B cell (primary cell): ENCODE measurements at regions not wholly inside any gene's neighbourhood (a gene's known extent, or its start where the extent isn't known, plus 50 kb on each side); places are given as distances from the start of the nearest gene placed in this dataset.
A peak's percentile ranks its signal among the peaks of the same experiment; 100 is the strongest.

Experiments
- ATAC-seq: fragments of 200-7000 bp; cut with Tn5 transposase; one replicate; pipeline ENCODE4 v1.10.0; 2021; ENCODE audit warnings: low read depth, mild to moderate bottlenecking, moderate number of reproducible peaks, moderate library complexity
- CTCF ChIA-PET: fragments of 350-600 bp; sonication (Branson Sonifier 250); formaldehyde crosslinking; loops from one replicate; lab custom pipeline; 2021; ENCODE audit warnings: antibody characterized with exemption, inconsistent platforms; lab: Charles Lee
- POLR2A ChIA-PET: fragments of 350-600 bp; sonication (Branson Sonifier 250); formaldehyde crosslinking; loops from one replicate; lab custom pipeline; 2021; ENCODE audit warnings: antibody characterized with exemption; lab: Charles Lee
- DNase-seq: peaks from one replicate; pipeline ENCODE4 v3.0.0; 2013
- H2AFZ ChIP-seq: 2 replicates; pipeline ENCODE4 v1.6.1; 2012; ENCODE audit warnings: mild to moderate bottlenecking, low read depth, low read length; ENCODE audit not compliant: insufficient read depth, poor library complexity, severe bottlenecking
- H3K27ac ChIP-seq, 2 donors: 1 replicate in 1 of 2; 2 replicates in 1 of 2; pipeline ENCODE4 v1.5.1; 2012 to 2013; ENCODE audit warnings: low read length in 2 of 2, mild to moderate bottlenecking in 2 of 2, moderate library complexity in 1 of 2
- H3K27me3 ChIP-seq, 4 experiments: fragments of 200-600 bp in 1 of 4; sonication (generic) in 1 of 4; replicated peaks in 1 of 4; 1 replicate in 2 of 4; 2 replicates in 2 of 4; pipeline versions ENCODE4 v1.6.1 to v1.7.0; 2013 to 2016; ENCODE audit warnings: low read length in 3 of 4, mild to moderate bottlenecking in 2 of 4, mixed read lengths in 1 of 4, moderate library complexity in 1 of 4; ENCODE audit not compliant: insufficient read depth in 4 of 4, control insufficient read depth in 3 of 4; ENCODE audit errors: control extremely low read depth in 1 of 4
- H3K36me3 ChIP-seq, 2 experiments: replicated peaks in 1 of 2; 1 replicate in 1 of 2; 2 replicates in 1 of 2; pipeline versions ENCODE4 v1.6.1 to v1.7.1; 2013; ENCODE audit warnings: low read length in 1 of 2; ENCODE audit not compliant: insufficient read depth in 2 of 2, control insufficient read depth in 1 of 2; ENCODE audit errors: control extremely low read depth in 1 of 2, extremely low read depth in 1 of 2
- H3K4me1 ChIP-seq, 2 donors: fragments of 200-600 bp in 1 of 2; sonication (generic) in 1 of 2; 1 replicate in 1 of 2; 2 replicates in 1 of 2; pipeline versions ENCODE4 v1.5.1 to v1.6.1; 2013 to 2017; ENCODE audit warnings: low read length in 2 of 2; ENCODE audit not compliant: control insufficient read depth in 2 of 2, insufficient read depth in 2 of 2
- H3K4me2 ChIP-seq: replicated peaks from 2 replicates; pipeline ENCODE3; 2012; ENCODE audit warnings: mild to moderate bottlenecking, low read depth, low read length; ENCODE audit not compliant: poor library complexity, severe bottlenecking
- H3K4me3 ChIP-seq, 5 experiments: fragments of 200-600 bp in 1 of 5; sonication (generic) in 1 of 5; 1 replicate in 3 of 5; 2 replicates in 2 of 5; pipeline versions ENCODE4 v1.5.1 to v1.7.0; 2011 to 2016; ENCODE audit warnings: low read length in 4 of 5, mild to moderate bottlenecking in 4 of 5, low read depth in 2 of 5, control low read depth in 1 of 5, moderate library complexity in 1 of 5; ENCODE audit not compliant: insufficient read depth in 1 of 5; ENCODE audit errors: control extremely low read depth in 1 of 5, extremely low read depth in 1 of 5
- H3K79me2 ChIP-seq: fragments of 200-600 bp; sonication (generic); one replicate; pipeline ENCODE4 v1.6.0; 2016; ENCODE audit warnings: low read length; ENCODE audit not compliant: control insufficient read depth, insufficient read depth
- H3K9ac ChIP-seq: fragments of 200-600 bp; sonication (generic); 2 replicates; pipeline ENCODE4 v1.6.1; 2017; ENCODE audit warnings: mild to moderate bottlenecking, low read length, moderate library complexity
- H3K9me3 ChIP-seq, 3 donors: one replicate each; pipeline versions ENCODE4 v1.6.1 to v1.7.1; 2013; ENCODE audit warnings: low read length in 2 of 3; ENCODE audit not compliant: control insufficient read depth in 2 of 3, insufficient read depth in 1 of 3; ENCODE audit errors: control extremely low read depth in 1 of 3
- H4K20me1 ChIP-seq: 2 replicates; pipeline ENCODE4 v1.6.0; 2012; ENCODE audit warnings: mild to moderate bottlenecking, low read length; ENCODE audit not compliant: insufficient read depth, control insufficient read depth, poor library complexity, severe bottlenecking
- H3K27ac Mint-ChIP-seq: one replicate; pipeline ENCODE4 v1.8.0; 2021; ENCODE audit warnings: mixed read lengths
- H3K27me3 Mint-ChIP-seq: one replicate; pipeline ENCODE4 v1.8.0; 2021; ENCODE audit warnings: mixed read lengths
- H3K4me1 Mint-ChIP-seq: one replicate; pipeline ENCODE4 v1.8.0; 2021; ENCODE audit warnings: mixed read lengths
- H3K4me3 Mint-ChIP-seq: one replicate; pipeline ENCODE4 v1.8.0; 2021; ENCODE audit warnings: mixed read lengths
- H3K9me3 Mint-ChIP-seq: one replicate; pipeline ENCODE4 v1.8.0; 2022; ENCODE audit warnings: mixed read lengths; ENCODE audit not compliant: insufficient read depth
- EZH2 ChIP-seq: IDR thresholded peaks from 2 replicates; pipeline ENCODE4 v1.6.1; 2012; ENCODE audit warnings: borderline replicate concordance, low read depth, mild to moderate bottlenecking, moderate library complexity, low read length; ENCODE audit not compliant: insufficient read depth, poor library complexity, severe bottlenecking
- whole genome bisulfite sequencing: methylation state at CpG from one replicate; pipeline ENCODE4 v1.1.5; 2013; ENCODE audit warnings: missing lambda C conversion rate; ENCODE audit not compliant: insufficient coverage; 5-methylcytosine and 5-hydroxymethylcytosine counted together
- intact Hi-C: fragments of 100-400 bp; cut with micrococcal nuclease; formaldehyde crosslinking; loops from one replicate; pipeline ENCODE4 v1.10.0; 2022
- TF ChIP-seq, protein P1 (sequence below): fragments of 200-600 bp; IDR thresholded peaks from one replicate; pipeline ENCODE4 v1.8.0; 2022; ENCODE audit warnings: antibody characterized with exemption, mild to moderate bottlenecking

- intact Hi-C loops, result loop anchor here (1.0 to 5.0 kb wide), 4 partner anchors 36 to 1089 kb away; no protein-coding TSS in a partner anchor
- POLR2A ChIA-PET, result no interaction called here
- WGBS, result 24% methylated on average over 3 of the region's 8 CpGs
- Histone ChIP-seq H3K36me3 (no peaks in the 10 kb centered on the region), H3K4me3 (peak overlapping the region in 3 of 5 experiments; percentile 72 to 94 (median 78)), H3K9me3 (peaks cover 0 to 10% (median 0%) of the 10 kb centered on the region in 3 donors), H4K20me1 (no peaks in the 10 kb centered on the region), H3K4me2 (peak overlapping the region; percentile 78), H3K27ac (peak overlapping the region in 1 of 2 donors; percentile 69), H3K9ac (peak overlapping the region; percentile 76), H3K27me3 (peaks cover 5 to 51% (median 46%) of the 10 kb centered on the region in 4 experiments), H2AFZ (peak overlapping the region; percentile 78), H3K79me2 (no peaks in the 10 kb centered on the region), H3K4me1 (peaks cover 18 to 22% of the 10 kb centered on the region in 2 donors)
- ATAC-seq (no peak), DNase-seq (peak; percentile 25)
- Mint-ChIP-seq H3K4me1 (peaks cover 21% of the 10 kb centered on the region), H3K4me3 (peak overlapping the region; percentile 89), H3K27ac (no peak overlapping the region), H3K9me3 (no peaks in the 10 kb centered on the region), H3K27me3 (peaks cover 61% of the 10 kb centered on the region)
- TF ChIP-seq EZH2, result no peak
- TF ChIP-seq, protein P1, sequence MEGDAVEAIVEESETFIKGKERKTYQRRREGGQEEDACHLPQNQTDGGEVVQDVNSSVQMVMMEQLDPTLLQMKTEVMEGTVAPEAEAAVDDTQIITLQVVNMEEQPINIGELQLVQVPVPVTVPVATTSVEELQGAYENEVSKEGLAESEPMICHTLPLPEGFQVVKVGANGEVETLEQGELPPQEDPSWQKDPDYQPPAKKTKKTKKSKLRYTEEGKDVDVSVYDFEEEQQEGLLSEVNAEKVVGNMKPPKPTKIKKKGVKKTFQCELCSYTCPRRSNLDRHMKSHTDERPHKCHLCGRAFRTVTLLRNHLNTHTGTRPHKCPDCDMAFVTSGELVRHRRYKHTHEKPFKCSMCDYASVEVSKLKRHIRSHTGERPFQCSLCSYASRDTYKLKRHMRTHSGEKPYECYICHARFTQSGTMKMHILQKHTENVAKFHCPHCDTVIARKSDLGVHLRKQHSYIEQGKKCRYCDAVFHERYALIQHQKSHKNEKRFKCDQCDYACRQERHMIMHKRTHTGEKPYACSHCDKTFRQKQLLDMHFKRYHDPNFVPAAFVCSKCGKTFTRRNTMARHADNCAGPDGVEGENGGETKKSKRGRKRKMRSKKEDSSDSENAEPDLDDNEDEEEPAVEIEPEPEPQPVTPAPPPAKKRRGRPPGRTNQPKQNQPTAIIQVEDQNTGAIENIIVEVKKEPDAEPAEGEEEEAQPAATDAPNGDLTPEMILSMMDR, result no peak
- CTCF ChIA-PET, result interaction anchor here (0.7 to 4.2 kb wide), 16 partner anchors 13 to 1068 kb away, joined by 3 to 54 read pairs (median 4); no protein-coding TSS in a partner anchor
Observed at GRCh38 chr2:118222672-118223421, 134.6 kb downstream of the INSIG2 start.

GRCh38 chr2:118222273-118222594, 134.0 kb downstream of the INSIG2 start:
- no peak overlapping the region for H2AFZ ChIP-seq
- no peak for ATAC-seq
- POLR2A ChIA-PET, result no interaction called here
- CTCF ChIA-PET, result interaction anchor here (0.7 to 4.2 kb wide), 16 partner anchors 13 to 1069 kb away, joined by 3 to 54 read pairs (median 4); no protein-coding TSS in a partner anchor
- peaks cover 18 to 22% of the 10 kb centered on the region in 2 donors for H3K4me1 ChIP-seq
- H3K36me3 ChIP-seq, result no peaks in the 10 kb centered on the region
- H3K79me2 ChIP-seq, result no peaks in the 10 kb centered on the region
- no peak overlapping the region for H3K9ac ChIP-seq
- TF ChIP-seq, protein P1, result peak; percentile 58
- no peak for TF ChIP-seq EZH2
- H3K4me2 ChIP-seq, result no peak overlapping the region
- H3K9me3 Mint-ChIP-seq, result no peaks in the 10 kb centered on the region
- no peak overlapping the region for H3K27ac ChIP-seq
- H4K20me1 ChIP-seq, result no peaks in the 10 kb centered on the region
- no peak overlapping the region for H3K27ac Mint-ChIP-seq
- peak overlapping the region; percentile 4 for H3K4me3 Mint-ChIP-seq
- no peak for DNase-seq
- H3K27me3 Mint-ChIP-seq, result peaks cover 63% of the 10 kb centered on the region
- intact Hi-C loops, result loop anchor here (1.0 to 5.0 kb wide), 4 partner anchors 35 to 1090 kb away; no protein-coding TSS in a partner anchor
- H3K4me3 ChIP-seq, result no peak overlapping the region
- H3K27me3 ChIP-seq, result peaks cover 5 to 49% (median 45%) of the 10 kb centered on the region in 4 experiments
- H3K4me1 Mint-ChIP-seq, result peaks cover 21% of the 10 kb centered on the region
- peaks cover 0 to 10% (median 0%) of the 10 kb centered on the region in 3 donors for H3K9me3 ChIP-seq
